ENCODE measurements at regions not wholly inside any gene's neighbourhood (a gene's known extent, or its start where the extent isn't known, plus 50 kb on each side); places are given as distances from the start of the nearest gene placed in this dataset.

GRCh38 chr17:70608193-70608592 lies 438.9 kb downstream of the KCNJ2 start:
- TF ChIP-seq POLR2A (IDR thresholded peaks at IDR 0.05): no peak
- no peak for TF ChIP-seq CTCF (IDR thresholded peaks at IDR 0.05)
- no peak for TF ChIP-seq POLR2AphosphoS5 (IDR thresholded peaks at IDR 0.05; ENCODE audit: insufficient read depth in 1 of 2, low read depth in 1 of 2)

Measured in vagina (tissue), 2 donors.